IMR-90 (cell line): ENCODE measurements at regions not wholly inside any gene's neighbourhood (a gene's known extent, or its start where the extent isn't known, plus 50 kb on each side); places are given as distances from the start of the nearest gene placed in this dataset.

ENCODE experiments used
- ATAC-seq: fragments of 200-7000 bp; cut with Tn5 transposase; 2 replicates; pipeline ENCODE4 v1.9.1; 2020; ENCODE audit warnings: low read depth, mild to moderate bottlenecking, moderate library complexity
- BruUV-seq: library from RNA; stranded (reverse); fragments of 400-500 nt; replicated peaks from 2 replicates; lab custom pipeline; 2021; lab: Mats Ljungman, UMichigan
- CTCF ChIA-PET: fragments of 300-600 bp; formaldehyde crosslinking; extraction: SDS; loops from one replicate; lab custom pipeline; 2021; ENCODE audit warnings: antibody characterized with exemption; lab: Yijun Ruan, JAX
- POLR2A ChIA-PET: fragments of 300-600 bp; sonication (Branson Sonifier 250); formaldehyde crosslinking; loops from one replicate; lab custom pipeline; 2022; ENCODE audit warnings: antibody characterized with exemption; ENCODE audit not compliant: unreplicated experiment; lab: Charles Lee
- DNase-seq: peaks from one replicate; pipeline ENCODE4 v3.0.0; 2013
- H2AFZ ChIP-seq: replicated peaks from 2 replicates; pipeline ENCODE3; 2013; ENCODE audit warnings: low read length, mild to moderate bottlenecking; ENCODE audit not compliant: poor library complexity
- H2AK5ac ChIP-seq: 2 replicates; pipeline ENCODE4 v1.6.1; 2013; ENCODE audit warnings: low read depth, low read length, inconsistent platforms
- H2AK9ac ChIP-seq: replicated peaks from 2 replicates; pipeline ENCODE3; 2013; ENCODE audit warnings: mild to moderate bottlenecking, low read depth, low read length, moderate library complexity; ENCODE audit not compliant: poor library complexity
- H2BK120ac ChIP-seq: 2 replicates; pipeline ENCODE4 v1.6.1; 2013; ENCODE audit warnings: low read depth, low read length, inconsistent platforms
- H2BK15ac ChIP-seq: 3 replicates; pipeline ENCODE4 v1.6.1; 2013; ENCODE audit warnings: low read depth, low read length, inconsistent platforms
- H2BK20ac ChIP-seq: 2 replicates; pipeline ENCODE4 v1.6.1; 2013; ENCODE audit warnings: low read depth, mild to moderate bottlenecking, inconsistent platforms, low read length, moderate library complexity
- H2BK5ac ChIP-seq: 2 replicates; pipeline ENCODE4 v1.6.1; 2013; ENCODE audit warnings: mild to moderate bottlenecking, low read depth, low read length, inconsistent platforms; ENCODE audit not compliant: poor library complexity, severe bottlenecking
- H3K14ac ChIP-seq: replicated peaks from 2 replicates; pipeline ENCODE4 v1.6.1; 2013; ENCODE audit warnings: low read depth, low read length, inconsistent platforms
- H3K18ac ChIP-seq: 2 replicates; pipeline ENCODE4 v1.6.1; 2013; ENCODE audit warnings: low read depth, low read length, control low read depth
- H3K23ac ChIP-seq: 2 replicates; pipeline ENCODE4 v1.6.1; 2013; ENCODE audit warnings: low read depth, low read length, inconsistent platforms
- H3K27ac ChIP-seq: 2 replicates; pipeline ENCODE4 v1.5.1; 2013; ENCODE audit warnings: mild to moderate bottlenecking, control low read depth, low read length; ENCODE audit not compliant: insufficient read depth
- H3K27me3 ChIP-seq: 2 replicates; pipeline ENCODE4 v1.6.1; 2013; ENCODE audit warnings: low read length; ENCODE audit not compliant: control insufficient read depth, insufficient read depth
- H3K36me3 ChIP-seq: 2 replicates; pipeline ENCODE4 v1.6.1; 2013; ENCODE audit warnings: low read length, mixed read lengths; ENCODE audit not compliant: control insufficient read depth, insufficient read depth
- H3K4ac ChIP-seq: 2 replicates; pipeline ENCODE4 v1.6.1; 2013; ENCODE audit warnings: low read depth, low read length, inconsistent platforms
- H3K4me1 ChIP-seq: 2 replicates; pipeline ENCODE4 v1.6.1; 2013; ENCODE audit warnings: low read length, mixed read lengths; ENCODE audit not compliant: control insufficient read depth, insufficient read depth
- H3K4me2 ChIP-seq: 2 replicates; pipeline ENCODE4 v1.6.1; 2013; ENCODE audit warnings: low read depth, mild to moderate bottlenecking, control low read depth, low read length, moderate library complexity
- H3K4me3 ChIP-seq: 2 replicates; pipeline ENCODE4 v1.5.1; 2013; ENCODE audit warnings: low read depth, mild to moderate bottlenecking, control low read depth, low read length, moderate library complexity; ENCODE audit not compliant: insufficient read depth
- H3K56ac ChIP-seq: 2 replicates; pipeline ENCODE4 v1.6.1; 2013; ENCODE audit warnings: low read length, inconsistent platforms; ENCODE audit not compliant: insufficient read depth; ENCODE audit errors: extremely low read depth
- H3K79me1 ChIP-seq, 2 experiments: 2 replicates each; pipeline ENCODE4 v1.6.1; 2013; ENCODE audit warnings: low read length in 2 of 2, inconsistent platforms in 1 of 2, low read depth in 1 of 2
- H3K9ac ChIP-seq: 2 replicates; pipeline ENCODE4 v1.6.1; 2013; ENCODE audit warnings: low read depth, low read length, control low read depth
- H3K9me1 ChIP-seq: 2 replicates; pipeline ENCODE4 v1.6.1; 2013; ENCODE audit warnings: low read length, inconsistent platforms; ENCODE audit not compliant: insufficient read depth
- H3K9me3 ChIP-seq: 2 replicates; pipeline ENCODE4 v1.6.1; 2013; ENCODE audit warnings: low read length; ENCODE audit not compliant: control insufficient read depth, insufficient read depth
- H4K20me1 ChIP-seq: 2 replicates; pipeline ENCODE4 v1.6.1; 2013; ENCODE audit warnings: low read length, inconsistent platforms; ENCODE audit not compliant: insufficient read depth
- H4K5ac ChIP-seq: 2 replicates; pipeline ENCODE4 v1.6.1; 2013; ENCODE audit warnings: mild to moderate bottlenecking, low read depth, low read length, control low read depth
- H4K8ac ChIP-seq, 2 experiments: 2 replicates each; pipeline ENCODE4 v1.6.1; 2013; ENCODE audit warnings: low read depth in 2 of 2, low read length in 2 of 2, control low read depth in 1 of 2, inconsistent platforms in 1 of 2
- H4K91ac ChIP-seq: 2 replicates; pipeline ENCODE4 v1.6.1; 2013; ENCODE audit warnings: low read depth, low read length, inconsistent platforms; ENCODE audit not compliant: insufficient read depth
- BHLHE40 ChIP-seq: fragments of 150-350 bp; IDR thresholded peaks from 2 replicates; pipeline ENCODE4 v1.6.1; 2016; ENCODE audit warnings: mild to moderate bottlenecking, low read depth, low read length
- CHD1 ChIP-seq: IDR thresholded peaks from 2 replicates; pipeline ENCODE4 v1.6.1; 2012; ENCODE audit warnings: low read depth, low read length, improper control_type of control experiment
- MAFK ChIP-seq: IDR thresholded peaks from 2 replicates; pipeline ENCODE4 v1.6.1; 2012; ENCODE audit warnings: low read depth, low read length, improper control_type of control experiment
- MAZ ChIP-seq: IDR thresholded peaks from 2 replicates; pipeline ENCODE4 v1.6.1; 2012; ENCODE audit warnings: low read depth, mild to moderate bottlenecking, low read length, improper control_type of control experiment, moderate library complexity, borderline replicate concordance
- MXI1 ChIP-seq: IDR thresholded peaks from 2 replicates; pipeline ENCODE4 v1.6.1; 2012; ENCODE audit warnings: low read depth, mild to moderate bottlenecking, low read length, moderate library complexity, borderline replicate concordance
- NFE2L2 ChIP-seq: fragments of 150-350 bp; IDR thresholded peaks from 2 replicates; pipeline ENCODE4 v1.6.1; 2016; ENCODE audit warnings: low read depth, mild to moderate bottlenecking, low read length
- POLR2A ChIP-seq: IDR thresholded peaks from 2 replicates; pipeline ENCODE4 v1.6.1; 2012; ENCODE audit warnings: mild to moderate bottlenecking, low read depth, low read length
- RAD21 ChIP-seq: IDR thresholded peaks from 2 replicates; pipeline ENCODE4 v1.6.1; 2012; ENCODE audit warnings: low read length, improper control_type of control experiment
- RCOR1 ChIP-seq: IDR thresholded peaks from 2 replicates; pipeline ENCODE4 v1.6.1; 2012; ENCODE audit warnings: mild to moderate bottlenecking, low read length, improper control_type of control experiment; ENCODE audit not compliant: insufficient replicate concordance
- RFX5 ChIP-seq: IDR thresholded peaks from 2 replicates; pipeline ENCODE4 v1.8.0; 2012; ENCODE audit warnings: low read depth, mild to moderate bottlenecking, low read length, moderate library complexity
- SMC3 ChIP-seq: fragments of 150-350 bp; IDR thresholded peaks from 2 replicates; pipeline ENCODE4 v1.6.1; 2016; ENCODE audit warnings: low read depth, mild to moderate bottlenecking, antibody characterized with exemption, low read length, moderate library complexity
- WGBS, 2 experiments: methylation state at CpG; one replicate each; pipeline versions ENCODE4 v1.1.5 to v1.1.7; 2013; ENCODE audit warnings: missing lambda C conversion rate in 2 of 2; ENCODE audit not compliant: insufficient read length in 1 of 2; ENCODE audit errors: extremely low coverage in 2 of 2; 5-methylcytosine and 5-hydroxymethylcytosine counted together
- dilution Hi-C: fragments of 300-500 bp; cut with HindIII; formaldehyde crosslinking; loops from one replicate; pipeline ENCODE4 v1.14.3; 2018; ENCODE audit warnings: low sequenced_read_pairs; ENCODE audit not compliant: unreplicated experiment
- in situ Hi-C: fragments of 300-500 bp; cut with MboI; formaldehyde crosslinking; loops from 3 replicates; pipeline ENCODE4 v1.14.3; 2019; ENCODE audit warnings: low sequenced_read_pairs, inconsistent platforms, mixed read lengths
- intact Hi-C: fragments of 100-400 bp; cut with micrococcal nuclease; formaldehyde crosslinking; loops from 2 replicates; pipeline ENCODE4 v1.10.0; 2022
- TF ChIP-seq, protein P1 (sequence below): conservative IDR thresholded peaks from 2 replicates; pipeline ENCODE4 v1.5.1; 2012; ENCODE audit warnings: mild to moderate bottlenecking, low read depth, low read length, improper control_type of control experiment
- TF ChIP-seq, protein P2 (sequence below): fragments of 150-350 bp; IDR thresholded peaks from 2 replicates; pipeline ENCODE4 v1.6.1; 2016; ENCODE audit warnings: low read depth, mild to moderate bottlenecking, low read length, moderate library complexity, borderline replicate concordance

DNA sequence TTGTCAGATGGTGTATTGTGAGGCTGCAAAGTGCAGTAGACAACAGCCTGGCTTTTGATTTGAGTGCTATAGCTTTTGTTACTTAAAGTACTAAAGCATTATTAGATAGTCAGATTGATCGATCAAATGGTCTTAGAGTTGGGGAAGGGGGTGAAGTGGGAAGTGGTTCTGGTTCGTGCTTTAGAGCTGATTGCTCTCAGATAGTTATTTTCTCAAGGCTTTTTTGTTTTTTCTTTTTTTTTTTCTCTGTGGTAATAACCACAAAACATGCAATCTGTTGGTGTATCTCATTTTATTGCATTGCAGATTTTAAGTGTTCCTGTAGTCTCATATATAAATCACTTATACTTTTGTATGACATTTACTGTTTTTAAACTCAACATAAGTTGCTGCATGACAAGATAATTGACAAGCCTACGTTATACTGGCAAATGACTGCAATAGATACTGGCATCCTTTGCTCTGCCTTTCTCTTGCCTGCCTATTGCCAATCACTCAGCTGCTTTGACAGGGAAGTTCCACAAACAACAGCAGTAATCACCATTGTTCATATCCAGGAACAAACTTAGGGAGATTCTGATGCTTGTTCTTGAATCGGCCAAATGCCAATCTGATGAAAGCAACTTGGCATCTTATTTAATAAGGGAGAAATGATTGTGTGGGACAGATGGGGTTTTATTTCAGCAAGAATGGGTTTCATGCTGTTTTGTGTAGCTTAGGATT lies 125.0 kb upstream of the B3GALT2 start:
- BruUV-seq: no TSS peak
- Histone ChIP-seq H3K4ac (no peak overlapping the region), H3K4me3 (no peak overlapping the region), H4K8ac (no peak overlapping the region), H3K14ac (no peak overlapping the region), H3K23ac (no peak overlapping the region), H4K5ac (no peak overlapping the region), H3K18ac (no peak overlapping the region), H3K27ac (no peak overlapping the region), H4K20me1 (no peaks in the 10 kb centered on the region), H4K91ac (no peak overlapping the region), H2AFZ (no peak overlapping the region), H2BK20ac (no peak overlapping the region), H3K9me1 (no peaks in the 10 kb centered on the region), H2AK9ac (no peak overlapping the region), H2BK15ac (no peak overlapping the region), H2AK5ac (no peak overlapping the region), H3K56ac (no peak overlapping the region), H2BK120ac (no peak overlapping the region), H3K9ac (no peak overlapping the region), H2BK5ac (no peak overlapping the region), H3K27me3 (no peaks in the 10 kb centered on the region), H3K9me3 (no peaks in the 10 kb centered on the region), H3K79me1 (no peaks in the 10 kb centered on the region), H3K36me3 (no peaks in the 10 kb centered on the region), H3K4me1 (no peaks in the 10 kb centered on the region), H3K4me2 (no peak overlapping the region)
- ATAC-seq (no peak), DNase-seq (no peak)
- ChIA-PET POLR2A (no interaction called here), CTCF (interaction anchor here (1.1 kb wide), 1 partner anchor 128 kb away, joined by 3 read pairs; no protein-coding TSS in a partner anchor)
- in situ Hi-C loops (no loop called here), intact Hi-C loops (no loop called here), dilution Hi-C loops (no loop called here)
- 83% methylated on average over 1 of the region's 4 CpGs; no CpG with 5 or more reads in 1 of the 2 experiments for WGBS, 2 experiments
- no peak for TF ChIP-seq MAZ
- TF ChIP-seq CHD1: no peak
- TF ChIP-seq, protein P1, sequence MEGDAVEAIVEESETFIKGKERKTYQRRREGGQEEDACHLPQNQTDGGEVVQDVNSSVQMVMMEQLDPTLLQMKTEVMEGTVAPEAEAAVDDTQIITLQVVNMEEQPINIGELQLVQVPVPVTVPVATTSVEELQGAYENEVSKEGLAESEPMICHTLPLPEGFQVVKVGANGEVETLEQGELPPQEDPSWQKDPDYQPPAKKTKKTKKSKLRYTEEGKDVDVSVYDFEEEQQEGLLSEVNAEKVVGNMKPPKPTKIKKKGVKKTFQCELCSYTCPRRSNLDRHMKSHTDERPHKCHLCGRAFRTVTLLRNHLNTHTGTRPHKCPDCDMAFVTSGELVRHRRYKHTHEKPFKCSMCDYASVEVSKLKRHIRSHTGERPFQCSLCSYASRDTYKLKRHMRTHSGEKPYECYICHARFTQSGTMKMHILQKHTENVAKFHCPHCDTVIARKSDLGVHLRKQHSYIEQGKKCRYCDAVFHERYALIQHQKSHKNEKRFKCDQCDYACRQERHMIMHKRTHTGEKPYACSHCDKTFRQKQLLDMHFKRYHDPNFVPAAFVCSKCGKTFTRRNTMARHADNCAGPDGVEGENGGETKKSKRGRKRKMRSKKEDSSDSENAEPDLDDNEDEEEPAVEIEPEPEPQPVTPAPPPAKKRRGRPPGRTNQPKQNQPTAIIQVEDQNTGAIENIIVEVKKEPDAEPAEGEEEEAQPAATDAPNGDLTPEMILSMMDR: no peak
- no peak for TF ChIP-seq RCOR1
- TF ChIP-seq NFE2L2: no peak
- TF ChIP-seq, protein P2, sequence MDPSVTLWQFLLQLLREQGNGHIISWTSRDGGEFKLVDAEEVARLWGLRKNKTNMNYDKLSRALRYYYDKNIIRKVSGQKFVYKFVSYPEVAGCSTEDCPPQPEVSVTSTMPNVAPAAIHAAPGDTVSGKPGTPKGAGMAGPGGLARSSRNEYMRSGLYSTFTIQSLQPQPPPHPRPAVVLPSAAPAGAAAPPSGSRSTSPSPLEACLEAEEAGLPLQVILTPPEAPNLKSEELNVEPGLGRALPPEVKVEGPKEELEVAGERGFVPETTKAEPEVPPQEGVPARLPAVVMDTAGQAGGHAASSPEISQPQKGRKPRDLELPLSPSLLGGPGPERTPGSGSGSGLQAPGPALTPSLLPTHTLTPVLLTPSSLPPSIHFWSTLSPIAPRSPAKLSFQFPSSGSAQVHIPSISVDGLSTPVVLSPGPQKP: no peak
- TF ChIP-seq POLR2A: no peak
- TF ChIP-seq MXI1: no peak
- TF ChIP-seq RFX5: no peak
- no peak for TF ChIP-seq MAFK
- no peak for TF ChIP-seq BHLHE40
- no peak for TF ChIP-seq RAD21
- no peak for TF ChIP-seq SMC3
